ENCODE measurements at regions not wholly inside any gene's neighbourhood (a gene's known extent, or its start where the extent isn't known, plus 50 kb on each side); places are given as distances from the start of the nearest gene placed in this dataset.

- no peak for TF ChIP-seq POLR2A (IDR thresholded peaks at IDR 0.05; ENCODE audit: low read depth, low read length)
- TF ChIP-seq POLR2AphosphoS5 (IDR thresholded peaks at IDR 0.05; ENCODE audit: low read depth, low read length), result no peak
- no peak for TF ChIP-seq SPI1 (IDR thresholded peaks at IDR 0.05; ENCODE audit: low read depth, low read length)
Observed at GRCh38 chrX:45401923-45402322, 201.2 kb upstream of the DIPK2B start.
